ENCODE measurements at regions not wholly inside any gene's neighbourhood (a gene's known extent, or its start where the extent isn't known, plus 50 kb on each side); places are given as distances from the start of the nearest gene placed in this dataset.

GRCh38 chr20:17883592-17884306 lies 84.8 kb downstream of the SNX5 start:
- 67% methylated on average over 8 of the region's 8 CpGs for WGBS (ENCODE audit: missing lambda C conversion rate)
- TF ChIP-seq RNF2 (IDR thresholded peaks at IDR 0.05; ENCODE audit: borderline replicate concordance, low read depth) = no peak
- TF ChIP-seq CBX2 (IDR thresholded peaks at IDR 0.05; ENCODE audit: borderline replicate concordance, low read depth) = no peak
- TF ChIP-seq NR3C1 (IDR thresholded peaks at IDR 0.05) = no peak
- no peak for TF ChIP-seq ZC3H11A (IDR thresholded peaks at IDR 0.05)
- Histone ChIP-seq H3K4me2 (no peak overlapping the region), H3K4me1 (no peaks in the 10 kb centered on the region), H3K9me3 (peaks cover 7% of the 10 kb centered on the region), H3K27ac (no peak overlapping the region), H3K4me3 (no peak overlapping the region)
- POLR2A ChIA-PET = no interaction called here
- no peak for FAIRE-seq
- no peak for DNase-seq (ENCODE audit: low read depth in 1 of 2, low spot score in 1 of 2)
- CTCF ChIA-PET = interaction anchor here (0.9 to 2.3 kb wide), 6 partner anchors 9 to 236 kb away, joined by 3 to 11 read pairs (median 4); partner anchors contain the start of gene RRBP1
- peak; percentile 22 to 51; a peak in 3 of 6 replicates for ATAC-seq

GRCh38 chr20:17882834-17883591 lies 85.6 kb downstream of the SNX5 start:
- no peaks in the 10 kb centered on the region for H3K4me1 ChIP-seq
- WGBS (ENCODE audit: missing lambda C conversion rate) = 76% methylated on average over 9 of the region's 10 CpGs
- H3K4me3 ChIP-seq = no peak overlapping the region
- peaks cover under 1% of the 10 kb centered on the region; the same call in 1 of the 3 replicates for H3K9me3 ChIP-seq
- no peak overlapping the region for H3K27ac ChIP-seq
- CTCF ChIA-PET = interaction anchor here (1.6 to 2.3 kb wide), 4 partner anchors 8 to 378 kb away, joined by 4 to 9 read pairs (median 4); no protein-coding TSS in a partner anchor
- H3K4me2 ChIP-seq = no peak overlapping the region
- DNase-seq (ENCODE audit: low read depth in 1 of 2, low spot score in 1 of 2) (no peak), FAIRE-seq (no peak), ATAC-seq (peak; percentile 4 to 30; a peak in 2 of 6 replicates)
- TF ChIP-seq CTCF (IDR thresholded peaks at IDR 0.05) (no peak), RNF2 (IDR thresholded peaks at IDR 0.05; ENCODE audit: borderline replicate concordance, low read depth) (no peak), USF2 (IDR thresholded peaks at IDR 0.05) (no peak), MAZ (IDR thresholded peaks at IDR 0.05; ENCODE audit: borderline replicate concordance, low read depth, low read length) (no peak), MYC (IDR thresholded peaks at IDR 0.05; ENCODE audit: borderline replicate concordance, low read length) (no peak), RAD21 (conservative IDR thresholded peaks at IDR 0.05 in 1 of 2, IDR thresholded peaks at IDR 0.05 in 1 of 2) (no peak), RFX5 (IDR thresholded peaks at IDR 0.05) (no peak), BCL3 (IDR thresholded peaks at IDR 0.05) (no peak)
- POLR2A ChIA-PET = no interaction called here

GRCh38 chr20:17882065-17882833 lies 86.3 kb downstream of the SNX5 start:
- CTCF ChIA-PET = interaction anchor here (0.9 to 2.3 kb wide), 3 partner anchors 16 to 377 kb away, joined by 3 to 9 read pairs (median 4); no protein-coding TSS in a partner anchor
- DNase-seq (ENCODE audit: low read depth in 1 of 2, low spot score in 1 of 2) (no peak), FAIRE-seq (no peak), ATAC-seq (peak; percentile 29 to 39; a peak in 4 of 6 replicates)
- Histone ChIP-seq H3K9me3 (no peaks in the 10 kb centered on the region), H3K4me3 (no peak overlapping the region), H3K4me1 (no peaks in the 10 kb centered on the region), H3K27ac (no peak overlapping the region), H3K4me2 (no peak overlapping the region)
- POLR2A ChIA-PET = no interaction called here
- WGBS (ENCODE audit: missing lambda C conversion rate) = 72% methylated on average over 14 of the region's 17 CpGs
- TF ChIP-seq HOXB13 (CRISPR knock-in tag; IDR thresholded peaks at IDR 0.05; ENCODE audit: low read depth) = no peak
- no peak for TF ChIP-seq CEBPB (IDR thresholded peaks at IDR 0.05)
